Uterus (tissue), 3 donors: ENCODE measurements at regions not wholly inside any gene's neighbourhood (a gene's known extent, or its start where the extent isn't known, plus 50 kb on each side); places are given as distances from the start of the nearest gene placed in this dataset.

Source experiments
- DNase-seq, 2 donors: peaks; one replicate each; pipeline ENCODE4 v3.0.0-alpha.2; 2019 to 2020
- H3K27ac ChIP-seq, 2 donors: fragments of 200-600 bp; sonication (generic); 1 replicate in 1 of 2; 2 replicates in 1 of 2; pipeline ENCODE4 v1.5.1; 2016 to 2018
- H3K27me3 ChIP-seq, 2 donors: fragments of 200-600 bp; sonication (generic); one replicate each; pipeline ENCODE4 v1.5.1; 2018 to 2019; ENCODE audit warnings: control low read depth in 1 of 2
- H3K36me3 ChIP-seq, 2 donors: fragments of 200-600 bp; sonication (generic); one replicate each; pipeline ENCODE4 v1.5.1; 2019; ENCODE audit warnings: control low read depth in 1 of 2
- H3K4me1 ChIP-seq, 2 donors: fragments of 200-600 bp; sonication (generic); one replicate each; pipeline ENCODE4 v1.5.1; 2018 to 2019; ENCODE audit warnings: control low read depth in 1 of 2
- H3K4me3 ChIP-seq, 2 donors: fragments of 200-600 bp; sonication (generic); 1 replicate in 1 of 2; 2 replicates in 1 of 2; pipeline ENCODE4 v1.5.1; 2018 to 2019; ENCODE audit warnings: mild to moderate bottlenecking in 1 of 2
- H3K9me3 ChIP-seq, 2 donors: fragments of 200-600 bp; sonication (generic); one replicate each; pipeline ENCODE4 v1.5.1; 2019; ENCODE audit warnings: control low read depth in 1 of 2
- CTCF ChIP-seq, 4 experiments: fragments of 200-600 bp in 2 of 4; fragments of 450-650 bp in 2 of 4; sonication (generic) in 2 of 4; IDR thresholded peaks; one replicate each; pipeline ENCODE4 v1.5.1; 2016 to 2019; ENCODE audit warnings: antibody characterized with exemption in 4 of 4, mild to moderate bottlenecking in 2 of 4, moderate library complexity in 1 of 4
- POLR2A ChIP-seq, 2 donors: fragments of 450-650 bp; IDR thresholded peaks; one replicate each; pipeline ENCODE4 v1.6.1; 2016; ENCODE audit warnings: antibody characterized with exemption in 2 of 2, mild to moderate bottlenecking in 1 of 2, moderate library complexity in 1 of 2
- intact Hi-C: fragments of 100-400 bp; cut with DNase I; formaldehyde crosslinking; loops from one replicate; pipeline ENCODE4 v1.15.1; 2023; ENCODE audit warnings: low total_unique reads
- donor health status: DM: yes; HTN: yes; CAD: no.

- Histone ChIP-seq H3K4me1 (no peaks in the 10 kb centered on the region), H3K27ac (no peak overlapping the region), H3K9me3 (no peaks in the 10 kb centered on the region), H3K36me3 (no peaks in the 10 kb centered on the region), H3K27me3 (no peaks in the 10 kb centered on the region), H3K4me3 (no peak overlapping the region)
- TF ChIP-seq POLR2A (IDR thresholded peaks at IDR 0.05) (no peak), CTCF (IDR thresholded peaks at IDR 0.05) (no peak)
- intact Hi-C loops = no loop called here
- DNase-seq = no peak
These were observed 798.8 kb downstream of the PLA2G4A start for GRCh38 chr1:187627516-187627915.

GRCh38 chr1:187629075-187629474, 800.3 kb downstream of the PLA2G4A start:
- H3K9me3 ChIP-seq = no peaks in the 10 kb centered on the region
- intact Hi-C loops = no loop called here
- H3K4me1 ChIP-seq = no peaks in the 10 kb centered on the region
- H3K4me3 ChIP-seq = no peak overlapping the region
- no peaks in the 10 kb centered on the region for H3K27me3 ChIP-seq
- no peak overlapping the region for H3K27ac ChIP-seq
- no peak for DNase-seq
- no peaks in the 10 kb centered on the region for H3K36me3 ChIP-seq
- no peak for TF ChIP-seq CTCF (IDR thresholded peaks at IDR 0.05)
- no peak for TF ChIP-seq POLR2A (IDR thresholded peaks at IDR 0.05)

GRCh38 chr1:187630653-187631380, 802.1 kb downstream of the PLA2G4A start:
- H3K27me3 ChIP-seq = no peaks in the 10 kb centered on the region
- H3K4me3 ChIP-seq = no peak overlapping the region

DNA sequence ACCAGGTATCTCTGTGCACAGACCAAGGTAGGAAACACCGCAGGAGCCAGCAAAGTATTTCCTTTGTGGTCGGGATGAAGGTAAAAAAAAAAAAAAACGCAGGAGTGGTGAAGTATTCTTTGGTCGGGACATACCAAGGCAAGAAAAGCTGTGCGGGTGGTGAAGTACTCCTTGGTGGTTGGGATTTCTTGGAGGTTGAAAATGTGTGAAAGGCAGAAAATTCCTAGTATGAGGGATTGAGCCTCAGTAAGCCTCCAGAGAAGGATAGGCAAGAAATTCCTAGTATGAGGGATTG, 802.6 kb downstream of the PLA2G4A start:
- no peaks in the 10 kb centered on the region for H3K27me3 ChIP-seq
- H3K4me1 ChIP-seq = no peaks in the 10 kb centered on the region
- no peak overlapping the region for H3K27ac ChIP-seq
- no peak overlapping the region for H3K4me3 ChIP-seq
- no peak for TF ChIP-seq CTCF (IDR thresholded peaks at IDR 0.05)
- no peaks in the 10 kb centered on the region for H3K9me3 ChIP-seq
- intact Hi-C loops = no loop called here
- H3K36me3 ChIP-seq = no peaks in the 10 kb centered on the region
- no peak for DNase-seq

More at GRCh38 chr1:187630653-187631380, 802.1 kb downstream of the PLA2G4A start:
- Histone ChIP-seq H3K27ac (no peak overlapping the region), H3K4me1 (no peaks in the 10 kb centered on the region), H3K9me3 (no peaks in the 10 kb centered on the region), H3K36me3 (no peaks in the 10 kb centered on the region)
- no peak for DNase-seq
- TF ChIP-seq POLR2A (IDR thresholded peaks at IDR 0.05) = no peak
- no peak for TF ChIP-seq CTCF (IDR thresholded peaks at IDR 0.05)
- intact Hi-C loops = no loop called here

DNA sequence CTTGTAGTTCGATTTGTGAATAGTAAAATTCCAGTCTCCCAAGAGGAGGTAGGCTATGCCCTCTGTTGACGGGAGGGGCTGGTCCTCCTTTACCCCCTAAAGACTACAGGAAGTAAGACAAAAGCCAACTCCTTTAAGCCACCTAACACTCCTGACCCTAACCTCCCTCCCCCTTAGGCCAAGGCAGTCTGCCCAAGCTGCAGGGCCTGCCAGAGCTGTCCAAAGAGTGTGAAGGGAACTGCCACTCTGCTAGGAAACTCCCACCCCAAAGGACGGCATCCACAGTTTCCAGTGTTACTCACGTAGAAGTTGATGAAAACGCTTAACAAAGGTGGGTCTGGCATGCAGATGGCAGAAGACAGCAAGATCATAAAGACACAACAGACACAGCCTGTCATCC, 803.2 kb downstream of the PLA2G4A start:
- no peak overlapping the region for H3K4me3 ChIP-seq
- no peak overlapping the region for H3K27ac ChIP-seq
- no peaks in the 10 kb centered on the region for H3K9me3 ChIP-seq
- H3K4me1 ChIP-seq = no peaks in the 10 kb centered on the region
- H3K36me3 ChIP-seq = no peaks in the 10 kb centered on the region
- no peak for DNase-seq
- no peaks in the 10 kb centered on the region for H3K27me3 ChIP-seq
- intact Hi-C loops = no loop called here
- TF ChIP-seq CTCF (IDR thresholded peaks at IDR 0.05) (no peak), POLR2A (IDR thresholded peaks at IDR 0.05) (no peak)
